Muscle layer of colon (tissue), 2 donors: ENCODE measurements at regions not wholly inside any gene's neighbourhood (a gene's known extent, or its start where the extent isn't known, plus 50 kb on each side); places are given as distances from the start of the nearest gene placed in this dataset.

Source experiments
- H3K27ac ChIP-seq: one replicate; pipeline ENCODE4 v1.7.0; 2013; ENCODE audit warnings: low read depth, mild to moderate bottlenecking, low read length, moderate library complexity
- H3K27me3 ChIP-seq, 2 donors: one replicate each; pipeline ENCODE4 v1.7.0; 2013; ENCODE audit warnings: low read length in 2 of 2, mild to moderate bottlenecking in 2 of 2; ENCODE audit not compliant: insufficient read depth in 2 of 2, control insufficient read depth in 1 of 2
- H3K36me3 ChIP-seq: one replicate; pipeline ENCODE4 v1.7.0; 2013; ENCODE audit warnings: mild to moderate bottlenecking, low read length; ENCODE audit not compliant: insufficient read depth
- H3K4me1 ChIP-seq: one replicate; pipeline ENCODE4 v1.7.0; 2013; ENCODE audit warnings: mild to moderate bottlenecking, low read length; ENCODE audit not compliant: insufficient read depth
- H3K4me3 ChIP-seq, 2 donors: one replicate each; pipeline ENCODE4 v1.7.0; 2013; ENCODE audit warnings: low read length in 2 of 2, low read depth in 1 of 2, mild to moderate bottlenecking in 1 of 2, moderate library complexity in 1 of 2
- H3K9ac ChIP-seq: one replicate; pipeline ENCODE4 v1.7.0; 2013; ENCODE audit warnings: low read length
- H3K9me3 ChIP-seq: one replicate; pipeline ENCODE4 v1.7.0; 2013; ENCODE audit warnings: mild to moderate bottlenecking, low read length
- donor health status: abdominal sarcoma.
- donor health status: Adenocarcinoma of cecum.

DNA sequence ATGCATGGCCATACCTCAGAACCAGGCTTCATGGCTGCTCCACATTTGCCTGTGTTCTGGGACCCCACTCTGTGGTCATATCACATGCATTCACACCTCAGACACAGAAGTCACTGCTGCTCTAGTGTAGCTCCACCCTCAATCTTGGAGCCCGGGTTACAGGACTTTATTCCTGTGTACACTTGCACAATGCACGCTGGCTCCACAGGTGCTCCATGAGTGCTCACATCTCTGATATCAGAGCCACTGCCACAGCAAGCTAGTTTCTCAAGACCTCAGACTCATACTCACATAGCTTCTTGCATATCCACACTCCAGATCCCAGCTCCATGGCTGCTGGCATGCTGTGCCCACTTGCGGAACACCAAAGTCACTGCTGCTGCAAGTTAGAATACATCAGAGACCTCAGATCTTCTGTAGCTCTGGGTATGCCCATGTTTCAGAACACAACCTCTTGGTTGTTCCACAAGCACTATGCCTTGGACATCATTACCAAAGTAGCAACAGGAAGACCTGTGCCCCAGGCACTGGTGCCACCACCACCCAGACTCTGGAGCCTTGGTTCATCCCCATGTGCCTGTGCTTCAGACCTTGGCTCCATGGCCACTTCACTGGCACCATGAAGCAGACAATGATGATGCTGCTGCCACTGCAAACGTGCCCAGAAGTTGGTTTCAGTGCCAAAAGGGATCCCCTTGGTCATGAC is 269.5 kb upstream of the PCDH20 start:
- Histone ChIP-seq H3K9ac (no peak overlapping the region), H3K27ac (no peak overlapping the region), H3K36me3 (no peaks in the 10 kb centered on the region), H3K9me3 (no peaks in the 10 kb centered on the region), H3K4me1 (no peaks in the 10 kb centered on the region), H3K4me3 (no peak overlapping the region), H3K27me3 (no peaks in the 10 kb centered on the region)

GRCh38 chr13:61672756-61673155 is 257.1 kb upstream of the PCDH20 start:
- Histone ChIP-seq H3K4me3 (no peak overlapping the region), H3K27me3 (no peaks in the 10 kb centered on the region), H3K4me1 (no peaks in the 10 kb centered on the region), H3K9ac (no peak overlapping the region), H3K36me3 (no peaks in the 10 kb centered on the region), H3K27ac (no peak overlapping the region), H3K9me3 (no peaks in the 10 kb centered on the region)

- H3K27me3 ChIP-seq, result no peaks in the 10 kb centered on the region
- H3K4me1 ChIP-seq, result no peaks in the 10 kb centered on the region
- no peak overlapping the region for H3K4me3 ChIP-seq
- no peak overlapping the region for H3K27ac ChIP-seq
- no peaks in the 10 kb centered on the region for H3K36me3 ChIP-seq
- no peaks in the 10 kb centered on the region for H3K9me3 ChIP-seq
- H3K9ac ChIP-seq, result no peak overlapping the region
Measured at GRCh38 chr13:61670384-61671161, 254.9 kb upstream of the PCDH20 start.

GRCh38 chr13:61664801-61665705 is 249.4 kb upstream of the PCDH20 start:
- H3K36me3 ChIP-seq, result no peaks in the 10 kb centered on the region
- no peaks in the 10 kb centered on the region for H3K4me1 ChIP-seq
- no peaks in the 10 kb centered on the region for H3K9me3 ChIP-seq
- H3K27ac ChIP-seq, result no peak overlapping the region
- H3K9ac ChIP-seq, result no peak overlapping the region
- H3K27me3 ChIP-seq, result no peaks in the 10 kb centered on the region
- no peak overlapping the region for H3K4me3 ChIP-seq

DNA sequence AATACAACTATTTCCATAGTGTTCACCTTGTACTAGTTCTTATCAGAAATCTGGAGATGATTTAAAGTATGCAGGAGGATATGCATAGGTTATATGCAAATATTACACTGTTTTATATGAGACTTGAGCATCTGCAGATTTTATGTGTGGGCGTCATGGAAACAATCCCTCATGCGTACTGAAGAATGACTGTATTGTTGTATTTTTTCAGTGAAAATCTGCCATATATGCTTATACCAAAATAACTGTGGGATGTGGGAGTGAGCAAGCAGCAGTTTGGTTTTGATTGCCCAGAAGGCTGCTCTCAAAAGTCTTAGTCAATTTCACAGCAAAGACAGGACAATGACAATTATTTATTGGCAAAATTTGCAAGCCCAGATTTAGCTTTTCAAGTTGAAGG is 238.8 kb upstream of the PCDH20 start:
- Histone ChIP-seq H3K27me3 (no peaks in the 10 kb centered on the region), H3K4me3 (no peak overlapping the region), H3K4me1 (no peaks in the 10 kb centered on the region), H3K9ac (no peak overlapping the region), H3K9me3 (no peaks in the 10 kb centered on the region), H3K36me3 (no peaks in the 10 kb centered on the region), H3K27ac (no peak overlapping the region)

GRCh38 chr13:61648547-61648946 is 232.9 kb upstream of the PCDH20 start:
- no peak overlapping the region for H3K9ac ChIP-seq

DNA sequence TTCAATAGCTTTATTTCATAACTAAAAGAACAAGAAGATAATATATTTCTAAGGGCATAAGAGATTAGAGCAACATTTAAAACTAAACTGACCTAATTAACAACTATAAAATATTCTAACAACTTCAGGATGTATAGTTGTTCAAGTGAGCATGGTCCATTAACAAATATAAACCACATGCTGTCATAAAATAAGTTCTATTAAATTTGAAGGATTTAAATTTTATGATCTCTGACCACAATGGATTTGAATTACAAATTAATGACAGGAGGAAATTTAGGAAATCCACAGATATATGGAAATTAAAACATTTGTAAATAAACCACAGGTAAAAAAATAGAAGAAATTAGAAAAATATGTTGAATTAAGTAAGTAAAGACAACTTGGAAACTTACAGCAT is 196.5 kb upstream of the PCDH20 start:
- Histone ChIP-seq H3K36me3 (no peaks in the 10 kb centered on the region), H3K9me3 (no peaks in the 10 kb centered on the region), H3K27me3 (no peaks in the 10 kb centered on the region), H3K4me1 (no peaks in the 10 kb centered on the region), H3K27ac (no peak overlapping the region), H3K4me3 (no peak overlapping the region), H3K9ac (no peak overlapping the region)

More at GRCh38 chr13:61648547-61648946, 232.9 kb upstream of the PCDH20 start:
- Histone ChIP-seq H3K9me3 (no peaks in the 10 kb centered on the region), H3K4me3 (no peak overlapping the region), H3K36me3 (no peaks in the 10 kb centered on the region), H3K27ac (no peak overlapping the region), H3K4me1 (no peaks in the 10 kb centered on the region), H3K27me3 (no peaks in the 10 kb centered on the region)

DNA sequence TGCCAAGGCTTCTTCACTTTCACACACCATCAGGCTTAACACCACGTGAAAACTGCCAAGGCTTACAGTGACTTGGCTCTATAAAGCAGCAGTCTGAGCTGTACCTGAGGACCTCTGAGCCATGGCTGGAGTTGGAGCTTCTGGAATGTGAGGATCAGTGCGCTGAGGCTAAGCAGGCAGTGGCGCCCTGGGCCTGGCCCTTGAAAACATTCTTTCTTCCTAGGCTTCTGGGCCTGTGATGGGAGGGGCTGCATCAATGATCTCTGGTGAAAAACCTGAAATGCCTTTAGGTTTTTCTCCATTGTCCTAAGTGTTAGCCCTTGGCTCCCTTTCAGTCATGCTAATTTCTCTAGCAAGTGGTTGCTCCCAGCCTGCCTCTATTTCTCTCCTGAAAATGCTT is 192.5 kb upstream of the PCDH20 start:
- Histone ChIP-seq H3K27me3 (no peaks in the 10 kb centered on the region), H3K36me3 (no peaks in the 10 kb centered on the region), H3K27ac (no peak overlapping the region), H3K4me1 (no peaks in the 10 kb centered on the region), H3K4me3 (no peak overlapping the region), H3K9me3 (no peaks in the 10 kb centered on the region), H3K9ac (no peak overlapping the region)

GRCh38 chr13:61600360-61601033 is 184.8 kb upstream of the PCDH20 start:
- Histone ChIP-seq H3K36me3 (no peaks in the 10 kb centered on the region), H3K9ac (no peak overlapping the region), H3K9me3 (no peaks in the 10 kb centered on the region), H3K27ac (no peak overlapping the region), H3K4me1 (no peaks in the 10 kb centered on the region), H3K4me3 (no peak overlapping the region), H3K27me3 (no peaks in the 10 kb centered on the region)

DNA sequence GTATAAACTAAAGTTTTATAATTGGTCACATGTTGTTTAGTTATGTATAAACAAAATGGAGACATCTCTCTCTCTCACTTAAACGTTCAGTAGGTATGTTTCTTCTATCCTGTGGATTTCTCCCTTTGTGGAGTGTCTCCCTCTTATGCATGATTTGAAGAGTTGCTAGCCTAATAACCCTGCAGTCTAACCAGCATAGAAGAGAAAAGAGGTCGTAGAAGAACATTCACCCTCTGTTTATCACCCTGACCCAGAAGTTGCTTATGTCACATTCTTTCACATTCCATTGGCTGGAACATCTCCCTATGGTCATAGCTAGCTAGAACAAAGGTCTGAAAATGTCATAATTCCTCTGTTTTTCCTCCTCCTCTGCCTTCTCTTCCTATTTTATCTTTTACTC is 176.8 kb upstream of the PCDH20 start:
- Histone ChIP-seq H3K27ac (no peak overlapping the region), H3K36me3 (no peaks in the 10 kb centered on the region)

DNA sequence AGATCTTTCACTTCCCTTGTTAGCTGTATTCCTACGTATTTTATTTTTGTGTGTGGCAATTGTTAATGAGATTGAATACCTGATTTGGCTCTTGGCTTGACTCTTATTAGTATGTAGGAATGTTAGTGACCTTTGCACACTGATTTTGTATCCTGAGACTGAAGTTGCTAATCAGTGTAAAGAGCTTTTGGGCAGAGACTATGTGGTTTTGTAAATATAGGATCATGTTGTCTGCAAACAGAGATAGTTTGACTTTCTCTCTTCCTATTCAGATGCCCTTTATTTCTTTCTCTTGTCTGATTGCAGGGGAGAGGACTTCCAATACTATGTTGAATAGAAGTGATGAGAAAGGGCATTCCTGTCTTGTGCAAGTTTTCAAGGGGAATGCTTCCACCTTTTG is 160.3 kb upstream of the PCDH20 start:
- H3K4me1 ChIP-seq, result no peaks in the 10 kb centered on the region
- no peak overlapping the region for H3K27ac ChIP-seq
- H3K27me3 ChIP-seq, result no peaks in the 10 kb centered on the region
- no peaks in the 10 kb centered on the region for H3K36me3 ChIP-seq
- no peaks in the 10 kb centered on the region for H3K9me3 ChIP-seq
- no peak overlapping the region for H3K4me3 ChIP-seq
- no peak overlapping the region for H3K9ac ChIP-seq

More for the DNA sequence above, 176.8 kb upstream of the PCDH20 start:
- no peaks in the 10 kb centered on the region for H3K27me3 ChIP-seq
- no peaks in the 10 kb centered on the region for H3K9me3 ChIP-seq
- no peak overlapping the region for H3K9ac ChIP-seq
- no peak overlapping the region for H3K4me3 ChIP-seq
- no peaks in the 10 kb centered on the region for H3K4me1 ChIP-seq
